Brain microvascular endothelial cell (primary cell): ENCODE measurements at regions not wholly inside any gene's neighbourhood (a gene's known extent, or its start where the extent isn't known, plus 50 kb on each side); places are given as distances from the start of the nearest gene placed in this dataset.

Experiments
- DNase-seq: peaks from one replicate; pipeline ENCODE4 v3.0.0-alpha.2; 2020
- H3K27ac ChIP-seq: fragments of 250-450 bp; sonication (Bioruptor Pico); 2 replicates; pipeline ENCODE4 v1.5.1; 2020; ENCODE audit warnings: mild to moderate bottlenecking, moderate library complexity
- H3K27me3 ChIP-seq: fragments of 250-450 bp; sonication (Bioruptor Pico); replicated peaks from 2 replicates; pipeline ENCODE4 v1.5.1; 2020; ENCODE audit warnings: mild to moderate bottlenecking
- H3K36me3 ChIP-seq: fragments of 250-450 bp; sonication (Bioruptor Pico); replicated peaks from 2 replicates; pipeline ENCODE4 v1.5.1; 2020; ENCODE audit warnings: mild to moderate bottlenecking
- H3K4me3 ChIP-seq: 2 replicates; pipeline ENCODE4 v1.5.1; 2011; ENCODE audit warnings: low read depth, mild to moderate bottlenecking, control low read depth, low read length, moderate library complexity
- CTCF ChIP-seq: IDR thresholded peaks from 2 replicates; pipeline ENCODE4 v1.5.1; 2011; ENCODE audit warnings: low read depth, mild to moderate bottlenecking, moderate library complexity, low read length, control low read depth, inconsistent platforms; ENCODE audit errors: missing control alignments
- in situ Hi-C: cut with HindIII; loops from 2 replicates; pipeline ENCODE4 v1.10.0; 2017; ENCODE audit warnings: low sequenced_read_pairs, low pct_ligation_motif_present

DNA sequence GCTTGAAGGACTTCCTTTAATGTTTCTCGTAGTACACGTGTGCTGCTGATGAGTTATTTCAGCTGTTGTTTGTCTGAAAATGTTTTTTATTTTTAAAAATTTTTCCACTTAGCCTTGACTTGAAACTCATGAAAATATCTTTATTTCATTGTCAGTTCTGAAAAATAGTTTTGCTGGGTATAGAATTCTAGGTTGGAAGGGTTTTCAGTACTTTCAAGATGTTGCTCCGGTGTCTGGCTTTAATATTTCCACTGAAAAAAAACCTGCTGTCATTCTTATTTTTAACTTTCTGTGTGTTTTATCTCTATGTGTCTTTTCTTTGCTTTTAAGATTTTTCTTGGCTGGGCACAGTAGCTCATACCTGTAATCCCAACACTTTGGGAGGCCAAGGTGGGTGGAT lies 103.8 kb downstream of the UNCX start:
- in situ Hi-C loops, result no loop called here
- Histone ChIP-seq H3K36me3 (no peaks in the 10 kb centered on the region), H3K27me3 (no peaks in the 10 kb centered on the region)

DNA sequence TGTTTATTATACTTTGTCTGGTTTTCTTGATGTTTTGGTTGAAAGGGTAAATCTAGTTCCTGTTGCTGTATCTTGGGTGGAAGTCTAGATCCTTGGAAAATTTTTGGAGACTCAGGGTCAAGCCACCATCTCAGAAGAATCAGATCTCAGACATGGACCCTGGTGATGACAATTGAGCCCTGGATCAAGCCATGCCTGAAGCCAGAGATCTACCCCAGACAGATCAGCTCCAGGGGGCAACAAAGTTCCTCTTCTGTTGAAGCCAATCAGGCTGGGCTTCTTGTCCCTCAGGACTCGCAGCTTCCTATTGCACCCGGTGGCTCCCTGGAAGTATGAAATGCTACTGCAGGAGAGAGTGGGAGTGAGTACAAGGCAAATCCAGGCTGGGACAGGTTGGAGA lies 106.9 kb downstream of the UNCX start:
- no peak for TF ChIP-seq CTCF
- DNase-seq, result no peak
- Histone ChIP-seq H3K27me3 (no peaks in the 10 kb centered on the region), H3K4me3 (no peak overlapping the region), H3K36me3 (no peaks in the 10 kb centered on the region), H3K27ac (no peak overlapping the region)
- in situ Hi-C loops, result no loop called here

More for the DNA sequence above, 103.8 kb downstream of the UNCX start:
- H3K4me3 ChIP-seq, result no peak overlapping the region
- H3K27ac ChIP-seq, result no peak overlapping the region
- DNase-seq, result no peak
- no peak for TF ChIP-seq CTCF

DNA sequence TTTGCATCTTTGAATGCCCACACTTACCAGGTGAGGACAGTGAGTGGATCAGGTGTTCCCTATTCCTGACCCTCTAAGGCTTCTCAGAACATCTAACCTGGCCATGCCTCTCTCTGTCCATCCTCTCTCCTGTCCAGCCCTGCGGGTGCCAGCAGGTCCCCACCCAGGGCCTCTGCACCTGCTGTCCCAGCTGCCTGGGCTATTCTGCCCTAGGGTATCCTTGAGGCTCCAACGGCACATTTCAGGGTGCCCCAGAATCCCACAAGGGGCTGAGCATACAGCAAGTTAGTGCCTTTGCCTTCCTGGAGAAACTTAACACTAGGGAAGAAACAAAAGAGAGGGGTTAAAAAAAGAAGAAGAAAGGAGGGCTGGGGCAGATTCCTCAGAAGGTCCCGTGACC lies 107.4 kb downstream of the UNCX start:
- DNase-seq, result no peak
- H3K27ac ChIP-seq, result no peak overlapping the region
- H3K27me3 ChIP-seq, result no peaks in the 10 kb centered on the region
- in situ Hi-C loops, result no loop called here
- TF ChIP-seq CTCF, result no peak
- H3K4me3 ChIP-seq, result no peak overlapping the region
- H3K36me3 ChIP-seq, result no peaks in the 10 kb centered on the region

GRCh38 chr7:1340461-1341360 lies 108.0 kb downstream of the UNCX start:
- H3K27me3 ChIP-seq, result no peaks in the 10 kb centered on the region
- DNase-seq, result no peak
- no peak for TF ChIP-seq CTCF
- no peaks in the 10 kb centered on the region for H3K36me3 ChIP-seq
- H3K4me3 ChIP-seq, result no peak overlapping the region
- in situ Hi-C loops, result no loop called here
- no peak overlapping the region for H3K27ac ChIP-seq

DNA sequence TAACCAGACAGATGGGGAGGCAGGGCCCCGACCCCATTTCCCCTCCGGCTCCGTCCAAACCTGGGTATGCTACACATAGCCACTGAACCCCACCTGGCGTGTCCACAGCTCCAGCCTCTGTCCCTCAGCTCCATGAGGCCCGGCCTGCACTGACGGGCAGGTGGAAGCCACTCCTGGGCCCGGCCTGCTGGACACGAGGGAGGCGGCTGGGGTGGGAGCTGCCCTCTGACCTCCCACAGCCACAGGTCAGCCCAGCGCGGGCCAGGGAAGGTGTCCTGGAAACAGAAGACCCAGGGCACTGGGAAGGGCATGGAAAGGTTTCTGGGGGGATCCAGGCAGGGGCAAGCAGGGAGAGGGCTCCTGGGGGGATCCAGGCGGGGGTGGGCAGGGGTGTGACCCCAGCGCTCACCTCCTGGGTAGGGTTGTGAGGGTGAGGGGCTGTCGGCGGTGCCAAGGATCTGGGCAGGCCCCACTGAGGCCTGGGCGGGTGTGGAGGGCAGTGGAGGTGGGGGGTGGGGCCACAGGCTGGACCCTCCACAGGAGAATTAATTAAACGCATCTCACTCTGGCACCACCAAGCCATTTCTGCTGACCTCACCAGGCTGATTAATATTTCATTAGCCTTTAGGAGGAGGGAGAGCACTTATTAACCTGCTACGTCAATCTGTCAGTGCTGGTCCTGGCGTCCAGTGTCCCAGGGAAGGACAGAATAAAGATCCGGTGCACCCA lies 108.9 kb downstream of the UNCX start:
- Histone ChIP-seq H3K36me3 (no peaks in the 10 kb centered on the region), H3K27ac (no peak overlapping the region), H3K27me3 (no peaks in the 10 kb centered on the region), H3K4me3 (no peak overlapping the region)
- in situ Hi-C loops, result no loop called here
- no peak for DNase-seq
- no peak for TF ChIP-seq CTCF
